H1 (cell line): ENCODE measurements at regions not wholly inside any gene's neighbourhood (a gene's known extent, or its start where the extent isn't known, plus 50 kb on each side); places are given as distances from the start of the nearest gene placed in this dataset.

Experiments used
- CTCF ChIA-PET: fragments of 300-600 bp; sonication (Branson Sonifier 250); formaldehyde crosslinking; loops from one replicate; lab custom pipeline; 2021; ENCODE audit not compliant: partially characterized antibody; lab: Charles Lee
- POLR2A ChIA-PET: fragments of 300-600 bp; sonication (Branson Sonifier 250); formaldehyde crosslinking; loops from one replicate; lab custom pipeline; 2021; ENCODE audit warnings: inconsistent platforms; ENCODE audit not compliant: partially characterized antibody; lab: Charles Lee
- DNase-seq, 2 experiments: peaks; one replicate each; pipeline versions ENCODE4 v3.0.0 to v3.0.0-alpha.2; 2010 to 2022; ENCODE audit warnings: low spot score in 2 of 2, low read depth in 1 of 2, mixed read lengths in 1 of 2
- FAIRE-seq: peaks from 2 replicates; lab custom pipeline; 2011; peaks lifted over from hg19 to GRCh38; lab: Jason Lieb, UNC
- H2AFZ ChIP-seq: 2 replicates; pipeline ENCODE4 v1.8.1; 2012; ENCODE audit warnings: low read length, inconsistent platforms
- H2AK5ac ChIP-seq: 2 replicates; pipeline ENCODE4 v1.6.1; 2013; ENCODE audit warnings: low read depth, low read length
- H2BK120ac ChIP-seq: replicated peaks from 2 replicates; pipeline ENCODE3; 2013; ENCODE audit warnings: low read depth, low read length, inconsistent platforms
- H2BK12ac ChIP-seq: 2 replicates; pipeline ENCODE4 v1.6.1; 2013; ENCODE audit warnings: low read depth, low read length
- H2BK15ac ChIP-seq: 2 replicates; pipeline ENCODE4 v1.6.1; 2013; ENCODE audit warnings: low read length
- H2BK20ac ChIP-seq: 2 replicates; pipeline ENCODE4 v1.6.1; 2013; ENCODE audit warnings: low read length
- H2BK5ac ChIP-seq: 2 replicates; pipeline ENCODE4 v1.6.1; 2013; ENCODE audit warnings: low read depth, low read length
- H3K14ac ChIP-seq: 2 replicates; pipeline ENCODE4 v1.6.1; 2013; ENCODE audit warnings: inconsistent platforms; ENCODE audit not compliant: insufficient read length
- H3K18ac ChIP-seq: 2 replicates; pipeline ENCODE4 v1.6.1; 2013; ENCODE audit warnings: low read length; ENCODE audit errors: extremely low read depth
- H3K23ac ChIP-seq: 2 replicates; pipeline ENCODE4 v1.6.1; 2013; ENCODE audit warnings: inconsistent platforms; ENCODE audit not compliant: insufficient read length
- H3K23me2 ChIP-seq: 2 replicates; pipeline ENCODE4 v1.6.1; 2013; ENCODE audit warnings: low read depth, low read length
- H3K27ac ChIP-seq: 2 replicates; pipeline ENCODE4 v1.6.1; 2011; ENCODE audit warnings: low read depth, low read length, inconsistent platforms
- H3K27me3 ChIP-seq, 4 experiments: replicated peaks in 1 of 4; 1 replicate in 1 of 4; 2 replicates in 3 of 4; pipeline versions ENCODE4 v1.6.1 to v1.8.1; 2011 to 2013; ENCODE audit warnings: low read length in 3 of 4, mild to moderate bottlenecking in 3 of 4, inconsistent platforms in 2 of 4, mixed read lengths in 2 of 4, moderate library complexity in 1 of 4; ENCODE audit not compliant: control insufficient read depth in 3 of 4, insufficient read depth in 3 of 4; ENCODE audit errors: extremely low read depth in 1 of 4
- H3K36me3 ChIP-seq, 4 experiments: 2 replicates each; pipeline versions ENCODE4 v1.6.1 to v1.8.1; 2011 to 2013; ENCODE audit warnings: mild to moderate bottlenecking in 4 of 4, low read length in 3 of 4, moderate library complexity in 2 of 4, control low read depth in 1 of 4, inconsistent platforms in 1 of 4; ENCODE audit not compliant: insufficient read depth in 4 of 4, control insufficient read depth in 2 of 4
- H3K4ac ChIP-seq: replicated peaks from 2 replicates; pipeline ENCODE3; 2013; ENCODE audit warnings: low read length, low read depth, mixed read lengths, inconsistent platforms; ENCODE audit not compliant: insufficient read length
- H3K4me1 ChIP-seq, 4 experiments: replicated peaks in 1 of 4; 1 replicate in 1 of 4; 2 replicates in 3 of 4; pipeline versions ENCODE4 v1.6.1 to v1.8.1; 2011 to 2013; ENCODE audit warnings: low read length in 3 of 4, inconsistent platforms in 2 of 4, mixed read lengths in 1 of 4; ENCODE audit not compliant: insufficient read depth in 4 of 4, control insufficient read depth in 3 of 4
- H3K4me2 ChIP-seq, 2 experiments: 2 replicates each; pipeline versions ENCODE4 v1.6.1 to v1.8.1; 2011 to 2013; ENCODE audit warnings: low read depth in 2 of 2, low read length in 2 of 2, control low read depth in 1 of 2, inconsistent platforms in 1 of 2, mild to moderate bottlenecking in 1 of 2; ENCODE audit not compliant: insufficient read depth in 1 of 2
- H3K4me3 ChIP-seq, 4 experiments: fragments of 200-600, 300-600 bp in 1 of 4; sonication (generic), shearing (Covaris generic), sonication (Bioruptor Twin) in 1 of 4; 2 replicates each; pipeline versions ENCODE4 v1.5.1 to v1.8.1; 2011 to 2016; ENCODE audit warnings: low read length in 4 of 4, low read depth in 3 of 4, control low read depth in 2 of 4, inconsistent platforms in 2 of 4, mild to moderate bottlenecking in 2 of 4, mixed read lengths in 1 of 4, moderate library complexity in 1 of 4; ENCODE audit not compliant: insufficient read depth in 2 of 4; ENCODE audit errors: extremely low read depth in 1 of 4
- H3K56ac ChIP-seq: replicated peaks from 2 replicates; pipeline ENCODE3; 2013; ENCODE audit warnings: low read depth, mild to moderate bottlenecking, mixed read lengths, low read length, inconsistent platforms; ENCODE audit not compliant: insufficient read length
- H3K79me1 ChIP-seq: 2 replicates; pipeline ENCODE4 v1.6.1; 2013; ENCODE audit warnings: low read depth, low read length, control low read depth
- H3K79me2 ChIP-seq, 2 experiments: 2 replicates each; pipeline versions ENCODE4 v1.6.1 to v1.8.1; 2012 to 2013; ENCODE audit warnings: low read length in 2 of 2, mild to moderate bottlenecking in 2 of 2, inconsistent platforms in 1 of 2; ENCODE audit not compliant: insufficient read depth in 2 of 2, control insufficient read depth in 1 of 2
- H3K9ac ChIP-seq, 4 experiments: replicated peaks in 1 of 4; 1 replicate in 1 of 4; 2 replicates in 3 of 4; pipeline versions ENCODE4 v1.6.1 to v1.8.1; 2011 to 2013; ENCODE audit warnings: low read depth in 3 of 4, low read length in 3 of 4, control low read depth in 2 of 4, mild to moderate bottlenecking in 2 of 4, moderate library complexity in 2 of 4, inconsistent platforms in 1 of 4; ENCODE audit errors: extremely low read depth in 1 of 4
- H3K9me3 ChIP-seq, 2 experiments: 2 replicates each; pipeline versions ENCODE4 v1.6.1 to v1.8.1; 2012 to 2013; ENCODE audit warnings: mild to moderate bottlenecking in 2 of 2, moderate library complexity in 2 of 2, control low read depth in 1 of 2, inconsistent platforms in 1 of 2, low read depth in 1 of 2, low read length in 1 of 2, mixed read lengths in 1 of 2; ENCODE audit not compliant: insufficient read depth in 2 of 2
- H4K20me1 ChIP-seq, 2 experiments: replicated peaks in 1 of 2; 2 replicates each; pipeline versions ENCODE3 to v1.8.1; 2011 to 2013; ENCODE audit warnings: inconsistent platforms in 2 of 2, low read length in 2 of 2, mild to moderate bottlenecking in 1 of 2; ENCODE audit not compliant: insufficient read depth in 2 of 2, control insufficient read depth in 1 of 2
- H4K5ac ChIP-seq: 2 replicates; pipeline ENCODE4 v1.6.1; 2013; ENCODE audit warnings: low read length, low read depth, mixed read lengths, inconsistent platforms; ENCODE audit not compliant: insufficient read length
- H4K8ac ChIP-seq: 2 replicates; pipeline ENCODE4 v1.8.0; 2013; ENCODE audit warnings: mild to moderate bottlenecking, moderate library complexity, low read length, inconsistent platforms; ENCODE audit not compliant: insufficient read depth; ENCODE audit errors: extremely low read depth
- H4K91ac ChIP-seq: replicated peaks from 2 replicates; pipeline ENCODE3; 2013; ENCODE audit warnings: low read length, mixed read lengths, inconsistent platforms; ENCODE audit not compliant: insufficient read length
- BACH1 ChIP-seq: IDR thresholded peaks from 2 replicates; pipeline ENCODE4 v1.6.1; 2012; ENCODE audit warnings: low read length, improper control_type of control experiment
- BRCA1 ChIP-seq: IDR thresholded peaks from 2 replicates; pipeline ENCODE4 v1.6.1; 2012; ENCODE audit warnings: low read depth, low read length, improper control_type of control experiment
- CHD1 ChIP-seq: IDR thresholded peaks from 2 replicates; pipeline ENCODE4 v1.6.1; 2012; ENCODE audit warnings: low read depth, low read length, improper control_type of control experiment
- CHD2 ChIP-seq: IDR thresholded peaks from 2 replicates; pipeline ENCODE4 v1.6.1; 2012; ENCODE audit warnings: low read length, improper control_type of control experiment
- EGR1 ChIP-seq: IDR thresholded peaks from 2 replicates; pipeline ENCODE4 v1.6.1; 2011; ENCODE audit warnings: low read depth, low read length, borderline replicate concordance
- HDAC2 ChIP-seq, 2 experiments: fragments of 300-600 bp in 1 of 2; sonication (generic) in 1 of 2; IDR thresholded peaks; 2 replicates each; pipeline ENCODE4 v1.6.1; 2011 to 2012; ENCODE audit warnings: low read depth in 2 of 2, low read length in 2 of 2, mild to moderate bottlenecking in 2 of 2, moderate library complexity in 2 of 2, borderline replicate concordance in 1 of 2, inconsistent platforms in 1 of 2
- JUN ChIP-seq: IDR thresholded peaks from 2 replicates; pipeline ENCODE4 v1.6.1; 2011; ENCODE audit warnings: low read depth, mild to moderate bottlenecking, improper control_type of control experiment, low read length
- KDM5A ChIP-seq: fragments of 200-600 bp; IDR thresholded peaks from 2 replicates; pipeline ENCODE4 v1.7.1; 2012; ENCODE audit warnings: mild to moderate bottlenecking, low read length, inconsistent platforms, mixed read lengths
- MAFK ChIP-seq: IDR thresholded peaks from 2 replicates; pipeline ENCODE4 v1.6.1; 2012; ENCODE audit warnings: low read depth, mild to moderate bottlenecking, improper control_type of control experiment, low read length
- POLR2A ChIP-seq, 2 experiments: IDR thresholded peaks; 1 replicate in 1 of 2; 2 replicates in 1 of 2; pipeline ENCODE4 v1.6.1; 2011; ENCODE audit warnings: low read depth in 2 of 2, low read length in 2 of 2, mild to moderate bottlenecking in 2 of 2; ENCODE audit errors: control extremely low read depth in 1 of 2
- RFX5 ChIP-seq: IDR thresholded peaks from 2 replicates; pipeline ENCODE4 v1.6.1; 2011; ENCODE audit warnings: low read depth, low read length, improper control_type of control experiment, borderline replicate concordance
- SIRT6 ChIP-seq: IDR thresholded peaks from one replicate; pipeline ENCODE4 v1.7.1; 2012; ENCODE audit warnings: low read length, inconsistent platforms
- SP1 ChIP-seq: IDR thresholded peaks from 2 replicates; pipeline ENCODE4 v1.6.1; 2011; ENCODE audit warnings: low read depth, low read length
- SP4 ChIP-seq: IDR thresholded peaks from 2 replicates; pipeline ENCODE4 v1.6.1; 2012; ENCODE audit warnings: low read length, inconsistent platforms
- SRF ChIP-seq: IDR thresholded peaks from 2 replicates; pipeline ENCODE4 v1.6.1; 2011; ENCODE audit warnings: mild to moderate bottlenecking, low read depth, low read length, moderate library complexity
- WGBS, 2 experiments: shearing (Covaris generic) in 1 of 2; methylation state at CpG; one replicate each; pipeline versions ENCODE4 v1.1.6 to v1.1.7; 2013 to 2015; ENCODE audit warnings: low lambda C conversion rate in 2 of 2, mixed read lengths in 2 of 2, inconsistent platforms in 1 of 2, low coverage in 1 of 2, missing lambda C conversion rate in 1 of 2; ENCODE audit not compliant: insufficient replicate concordance in 2 of 2, insufficient coverage in 1 of 2, insufficient read length in 1 of 2; ENCODE audit errors: extremely low coverage in 1 of 2, missing lambda C conversion rate in 1 of 2; 5-methylcytosine and 5-hydroxymethylcytosine counted together

- H3K79me2 ChIP-seq: no peaks in the 10 kb centered on the region
- H3K9ac ChIP-seq: no peak overlapping the region
- no peak overlapping the region for H3K56ac ChIP-seq
- H3K4ac ChIP-seq: no peak overlapping the region
- DNase-seq: no peak
- POLR2A ChIA-PET: no interaction called here
- H3K23ac ChIP-seq: no peak overlapping the region
- H4K20me1 ChIP-seq: no peaks in the 10 kb centered on the region
- H3K18ac ChIP-seq: no peak overlapping the region
- H4K91ac ChIP-seq: no peak overlapping the region
- no peak overlapping the region for H2BK15ac ChIP-seq
- no peak overlapping the region for H4K5ac ChIP-seq
- H3K14ac ChIP-seq: no peak overlapping the region
- CTCF ChIA-PET: no interaction called here
- H4K8ac ChIP-seq: no peak overlapping the region
- no peak overlapping the region for H2AK5ac ChIP-seq
- H3K23me2 ChIP-seq: no peaks in the 10 kb centered on the region
- no peak overlapping the region for H3K27ac ChIP-seq
- H2BK120ac ChIP-seq: no peak overlapping the region
- H2BK20ac ChIP-seq: no peak overlapping the region
- 92% methylated on average over 8 of the region's 8 CpGs; no CpG with 5 or more reads in 1 of the 2 experiments for WGBS, 2 experiments
- H3K36me3 ChIP-seq: no peaks in the 10 kb centered on the region
- H3K4me3 ChIP-seq: no peak overlapping the region
- H2AFZ ChIP-seq: no peak overlapping the region
- no peaks in the 10 kb centered on the region for H3K79me1 ChIP-seq
- no peak overlapping the region for H2BK5ac ChIP-seq
- peaks cover 28 to 81% of the 10 kb centered on the region in 2 experiments for H3K9me3 ChIP-seq
- no peaks in the 10 kb centered on the region for H3K27me3 ChIP-seq
- H3K4me2 ChIP-seq: no peak overlapping the region
- no peak for FAIRE-seq
- no peak overlapping the region for H2BK12ac ChIP-seq
- TF ChIP-seq EGR1: no peak
- no peak for TF ChIP-seq MAFK
- no peak for TF ChIP-seq SIRT6
- TF ChIP-seq JUN: no peak
- no peak for TF ChIP-seq BACH1
- no peak for TF ChIP-seq CHD2
- no peak for TF ChIP-seq RFX5
- TF ChIP-seq KDM5A: no peak
- no peak for TF ChIP-seq SP1
- no peak for TF ChIP-seq SP4
- no peak for TF ChIP-seq BRCA1
- no peak for TF ChIP-seq CHD1
- TF ChIP-seq SRF: no peak
- TF ChIP-seq HDAC2 (IDR thresholded peaks at IDR 0.05; ENCODE audit: borderline replicate concordance in 1 of 2, low read depth in 2 of 2, low read length in 2 of 2): no peak
- TF ChIP-seq POLR2A (IDR thresholded peaks at IDR 0.05; ENCODE audit: control extremely low read depth in 1 of 2, low read depth in 2 of 2, low read length in 2 of 2): no peak
- H3K4me1 ChIP-seq: no peaks in the 10 kb centered on the region
These were observed 160.1 kb downstream of the OR4M2 start for GRCh38 chr15:22240403-22240802.
